DMS153 treated with DMSO at 0.1 percent for 48 hours (cell line): ENCODE measurements at regions not wholly inside any gene's neighbourhood (a gene's known extent, or its start where the extent isn't known, plus 50 kb on each side); places are given as distances from the start of the nearest gene placed in this dataset.

Experiments used
- DNase-seq: peaks from one replicate; lab custom pipeline; 2025; ENCODE audit not compliant: unreplicated experiment; lab: John Stamatoyannopoulos, UW

DNA sequence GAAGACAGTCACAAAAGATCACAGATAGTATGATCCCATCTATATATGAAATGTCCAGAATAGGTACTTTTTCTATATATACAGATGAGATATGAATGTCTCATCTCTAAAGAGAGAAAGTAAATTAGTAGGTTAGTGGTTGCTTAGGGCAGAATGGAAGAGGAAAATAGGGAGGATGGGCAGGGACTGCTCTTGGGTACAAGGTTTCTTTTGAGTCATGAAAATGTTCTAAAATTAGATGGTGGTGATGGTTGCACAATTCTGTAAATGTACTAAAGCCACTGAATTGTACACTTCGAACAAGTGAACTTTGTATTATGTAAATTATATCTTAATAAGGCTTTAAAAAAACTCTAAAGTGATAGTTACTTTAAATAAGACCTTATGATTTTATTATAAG, 59.6 kb upstream of the GRAMD2B start:
- DNase-seq, result no peak

GRCh38 chr5:126364206-126364902, 58.9 kb upstream of the GRAMD2B start:
- DNase-seq, result no peak

DNA sequence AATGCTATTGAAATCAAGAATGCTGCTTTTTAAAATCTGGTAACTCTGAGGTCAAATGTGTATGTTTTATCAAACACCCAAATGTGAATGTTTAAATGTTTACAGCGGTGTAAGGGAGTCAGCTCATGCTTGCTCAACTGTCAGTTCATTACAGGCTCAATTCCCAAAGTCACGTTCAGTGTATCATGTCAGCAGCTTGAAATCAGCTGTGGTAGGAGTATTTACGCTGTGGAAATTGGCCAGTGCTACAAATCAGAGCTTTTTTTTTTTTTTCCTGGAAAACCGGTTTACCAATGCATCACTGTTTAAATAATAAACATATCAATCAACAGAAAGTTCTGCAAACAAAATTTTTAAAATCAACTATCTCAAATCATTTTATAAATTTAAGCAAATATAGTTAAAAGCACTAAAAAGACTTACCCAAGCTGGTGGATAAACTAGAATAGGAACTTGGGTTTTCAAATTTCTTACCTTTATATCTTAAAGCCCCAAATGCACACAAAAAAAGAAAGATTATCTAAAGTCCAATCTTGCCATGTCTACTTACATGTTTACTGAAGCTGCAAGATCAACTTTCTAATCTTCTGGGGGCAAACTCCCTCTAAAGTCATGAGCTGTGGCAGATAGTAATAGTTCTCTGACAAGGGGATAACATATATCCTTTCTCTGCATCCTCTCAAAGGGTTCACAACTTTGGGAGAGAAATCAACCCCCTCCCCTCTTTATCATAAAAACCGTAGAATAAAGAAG, 57.6 kb upstream of the GRAMD2B start:
- no peak for DNase-seq

DNA sequence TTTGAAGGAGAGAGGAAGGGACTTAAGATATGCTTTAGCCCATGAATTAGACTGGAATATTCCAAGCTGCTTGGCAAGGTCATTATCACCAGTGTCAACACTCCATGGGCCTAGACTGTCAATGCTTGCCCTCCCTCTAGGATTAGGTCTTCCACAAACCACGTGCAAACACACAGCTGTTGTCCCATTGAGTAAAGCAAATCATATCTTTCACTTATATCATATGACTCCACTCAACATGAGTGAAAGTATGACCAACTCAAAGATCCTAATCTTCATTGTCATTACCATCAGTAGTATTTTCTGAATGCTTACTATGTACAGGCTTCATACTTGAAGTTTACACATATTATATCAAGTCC, 57.0 kb upstream of the GRAMD2B start:
- no peak for DNase-seq

- no peak for DNase-seq
These were observed 54.9 kb upstream of the GRAMD2B start for GRCh38 chr5:126368239-126368812.

- DNase-seq, result no peak
These were observed 54.1 kb upstream of the GRAMD2B start for GRCh38 chr5:126369083-126369482.

DNA sequence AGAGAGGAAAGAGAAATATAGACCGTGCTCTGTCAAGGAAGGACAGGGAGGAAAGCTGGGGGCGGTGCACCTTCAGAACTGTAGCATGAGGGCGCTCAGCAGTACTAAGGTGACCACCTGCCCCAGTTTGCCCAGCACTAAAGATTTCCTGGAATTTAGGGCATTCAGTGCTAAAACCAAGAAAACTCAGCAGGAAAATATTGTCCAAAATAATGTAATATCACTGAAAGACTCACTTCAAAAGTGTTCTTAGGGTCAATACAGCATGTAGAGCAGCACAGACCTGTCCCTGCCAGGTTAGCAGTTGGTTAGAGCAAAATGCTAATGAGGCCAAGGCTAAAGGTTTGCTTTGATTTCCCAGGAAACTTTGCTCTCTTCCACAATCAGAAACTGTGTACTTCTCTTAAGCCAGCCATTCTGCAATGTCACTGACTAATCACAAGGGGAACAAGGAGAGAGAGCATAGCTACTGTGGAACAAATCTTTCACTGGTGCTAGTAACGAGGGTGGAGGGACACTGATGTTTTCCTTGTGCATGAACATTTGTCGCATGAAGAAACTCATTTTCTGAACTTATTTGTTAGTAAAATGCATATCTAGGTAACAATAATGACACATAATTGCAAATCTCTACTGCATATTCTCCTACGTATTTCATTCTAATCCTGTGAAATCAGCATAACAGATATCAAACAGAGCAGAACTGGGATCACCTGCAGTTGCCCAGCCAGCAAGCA, 53.0 kb upstream of the GRAMD2B start:
- DNase-seq, result no peak

DNA sequence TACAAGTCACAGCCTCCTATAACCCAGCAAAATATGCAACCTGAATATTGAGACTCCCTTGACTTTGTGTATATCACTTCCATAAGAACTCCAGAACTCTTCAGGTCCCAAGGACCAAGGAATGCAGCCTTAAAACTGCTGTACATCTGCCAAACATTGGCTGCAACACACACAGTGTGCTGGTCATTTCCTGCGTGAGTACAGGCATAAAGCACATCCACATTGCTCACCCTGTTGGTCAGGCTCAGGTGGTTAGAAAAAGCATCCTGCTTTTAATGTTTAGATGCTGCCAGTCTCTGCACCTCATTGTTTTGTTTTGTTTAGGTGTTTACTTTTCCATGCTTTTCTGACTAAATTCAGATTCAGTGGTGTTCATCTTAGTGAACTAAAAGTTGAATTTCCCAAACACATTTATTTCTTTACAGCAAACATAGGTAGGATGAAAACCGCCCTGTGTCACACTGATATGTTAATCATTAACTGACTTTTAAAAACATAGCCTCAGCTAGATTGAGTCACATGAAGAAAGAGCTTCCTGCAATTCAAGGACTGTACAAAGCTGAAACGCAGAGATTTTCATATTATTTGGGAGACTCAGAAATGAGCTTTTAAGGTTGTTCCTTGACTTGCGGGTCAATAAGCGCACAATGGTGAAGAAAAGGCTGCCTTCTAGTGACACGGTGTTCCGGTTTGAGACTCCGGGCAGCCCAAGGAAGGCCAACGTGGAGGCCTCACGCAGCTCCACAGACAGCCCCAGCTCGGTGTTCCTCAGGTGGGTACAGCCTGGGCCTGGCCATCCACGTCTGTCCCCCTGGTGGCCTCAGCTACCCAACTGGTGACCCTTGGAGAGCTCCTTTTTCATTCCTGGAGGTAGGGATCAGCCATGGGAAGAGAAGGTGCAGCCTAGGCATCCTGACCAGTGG, 52.2 kb upstream of the GRAMD2B start:
- no peak for DNase-seq

DNA sequence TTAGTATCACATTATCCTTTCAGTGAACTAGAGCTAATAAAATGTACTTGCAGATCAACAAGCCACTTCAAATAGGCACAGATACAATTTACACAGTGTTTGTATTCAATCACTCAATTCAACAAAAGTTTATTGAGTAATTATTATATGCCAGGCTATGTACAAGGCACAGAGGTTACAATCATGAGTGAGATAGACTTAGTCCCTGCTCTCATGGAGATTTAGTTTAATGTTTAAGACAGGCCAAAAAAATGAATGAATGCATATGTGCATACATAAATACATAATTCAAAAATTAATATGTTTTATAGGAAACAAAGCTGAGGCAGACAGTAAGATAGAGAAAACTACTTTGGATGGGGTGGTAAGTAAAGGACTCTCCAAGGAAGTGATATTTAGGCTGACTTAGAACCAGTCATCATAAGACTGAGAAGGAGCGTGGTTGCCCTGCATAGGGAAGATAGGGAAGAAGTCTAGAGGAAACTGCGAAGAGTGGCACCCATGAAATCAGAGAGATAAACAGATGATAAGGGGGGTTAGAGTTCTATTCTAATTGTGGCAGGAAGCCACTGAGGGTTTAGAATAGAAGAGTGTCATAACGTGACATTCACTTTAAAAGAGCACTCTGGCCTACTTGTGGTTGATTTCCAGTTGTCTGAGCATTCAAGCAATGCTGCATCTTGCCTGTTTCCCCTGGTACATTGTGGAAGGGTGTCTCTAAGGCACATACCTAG, 49.7 kb upstream of the GRAMD2B start:
- no peak for DNase-seq
